GM18507 (cell line): ENCODE measurements at regions not wholly inside any gene's neighbourhood (a gene's known extent, or its start where the extent isn't known, plus 50 kb on each side); places are given as distances from the start of the nearest gene placed in this dataset.

Experiments
- DNase-seq: peaks from one replicate; pipeline ENCODE4 v3.0.0; 2011; ENCODE audit warnings: low read depth; ENCODE audit not compliant: insufficient read length; ENCODE audit errors: extremely low spot score
- FAIRE-seq: peaks from 2 replicates; lab custom pipeline; 2011; peaks lifted over from hg19 to GRCh38; lab: Jason Lieb, UNC

DNA sequence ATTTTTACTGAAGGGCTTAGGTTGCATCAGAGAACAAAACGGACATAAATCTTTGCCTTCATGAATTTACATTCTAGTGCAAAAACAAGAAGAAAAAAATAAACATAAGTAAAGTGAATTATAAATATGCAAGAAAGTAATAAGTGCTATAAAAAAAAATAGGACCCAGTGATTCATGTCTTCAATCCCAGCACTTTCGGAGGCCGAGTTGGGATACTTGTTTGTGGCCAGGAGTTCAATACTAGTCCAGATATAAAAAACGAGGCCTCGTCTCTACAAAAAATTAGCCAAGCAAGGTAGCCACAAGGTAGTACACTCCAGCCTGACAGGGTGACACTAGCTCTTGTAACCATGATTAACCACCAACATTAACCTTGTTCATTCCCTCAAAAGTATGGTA lies 193.5 kb downstream of the SIM1 start:
- DNase-seq (no peak), FAIRE-seq (no peak)

DNA sequence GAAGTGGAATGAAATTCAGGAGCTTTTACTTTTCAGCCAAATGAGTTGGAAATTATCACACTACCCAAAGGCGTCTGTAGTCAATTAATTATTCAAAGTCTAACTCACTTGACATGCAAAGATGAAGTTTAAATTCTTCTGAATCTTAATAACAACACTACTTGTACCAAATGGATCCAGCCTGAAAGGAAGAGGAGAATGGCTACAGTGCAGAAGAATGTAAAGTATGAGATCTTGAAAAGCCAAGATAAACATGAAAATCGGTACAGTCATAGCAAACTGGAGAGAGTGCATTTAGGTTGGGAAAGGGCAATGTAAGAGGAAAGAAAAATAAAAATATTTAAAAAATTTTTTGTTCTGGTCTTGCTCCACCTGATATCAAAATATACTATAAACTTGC lies 195.5 kb downstream of the SIM1 start:
- FAIRE-seq = no peak

DNA sequence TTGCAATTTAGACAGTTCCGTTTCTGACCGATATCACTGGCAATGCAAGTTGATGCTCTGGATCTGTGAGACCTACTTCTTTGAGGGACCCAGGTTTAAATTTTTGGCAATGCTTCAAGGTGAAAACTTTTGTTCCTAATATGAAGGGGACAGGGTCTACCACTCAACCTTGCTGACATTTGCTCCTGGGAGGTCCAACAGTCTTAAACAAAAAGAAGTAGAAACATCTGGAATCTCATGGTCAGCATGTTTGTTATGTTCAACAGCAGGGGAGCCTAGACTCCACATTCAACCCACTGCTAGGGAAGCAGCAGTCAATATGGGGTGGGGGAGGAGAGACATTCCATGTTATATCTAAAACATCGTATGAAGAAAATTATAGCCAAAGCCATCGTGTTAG lies 196.4 kb downstream of the SIM1 start:
- no peak for FAIRE-seq
- DNase-seq = no peak

More for the DNA sequence above, 195.5 kb downstream of the SIM1 start:
- DNase-seq = no peak

DNA sequence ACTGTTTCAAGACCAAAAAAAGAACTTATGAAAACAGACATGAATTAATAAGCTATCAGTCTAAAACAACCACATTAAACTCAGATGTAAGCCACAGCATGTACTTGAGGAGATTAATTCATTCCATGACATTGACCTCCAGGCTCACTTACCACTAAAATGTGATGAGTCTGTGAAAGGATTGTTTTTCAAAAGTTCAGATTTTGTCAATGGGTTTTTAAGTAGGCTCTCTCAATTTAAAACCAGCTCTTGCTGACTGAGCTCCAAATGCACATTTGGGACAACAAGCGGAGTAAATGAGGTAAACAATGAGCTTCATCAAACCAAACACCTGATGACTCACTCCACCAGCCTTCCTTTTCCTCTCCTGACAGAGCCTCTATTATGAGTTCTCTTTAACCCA lies 197.0 kb downstream of the SIM1 start:
- DNase-seq = no peak
- no peak for FAIRE-seq

DNA sequence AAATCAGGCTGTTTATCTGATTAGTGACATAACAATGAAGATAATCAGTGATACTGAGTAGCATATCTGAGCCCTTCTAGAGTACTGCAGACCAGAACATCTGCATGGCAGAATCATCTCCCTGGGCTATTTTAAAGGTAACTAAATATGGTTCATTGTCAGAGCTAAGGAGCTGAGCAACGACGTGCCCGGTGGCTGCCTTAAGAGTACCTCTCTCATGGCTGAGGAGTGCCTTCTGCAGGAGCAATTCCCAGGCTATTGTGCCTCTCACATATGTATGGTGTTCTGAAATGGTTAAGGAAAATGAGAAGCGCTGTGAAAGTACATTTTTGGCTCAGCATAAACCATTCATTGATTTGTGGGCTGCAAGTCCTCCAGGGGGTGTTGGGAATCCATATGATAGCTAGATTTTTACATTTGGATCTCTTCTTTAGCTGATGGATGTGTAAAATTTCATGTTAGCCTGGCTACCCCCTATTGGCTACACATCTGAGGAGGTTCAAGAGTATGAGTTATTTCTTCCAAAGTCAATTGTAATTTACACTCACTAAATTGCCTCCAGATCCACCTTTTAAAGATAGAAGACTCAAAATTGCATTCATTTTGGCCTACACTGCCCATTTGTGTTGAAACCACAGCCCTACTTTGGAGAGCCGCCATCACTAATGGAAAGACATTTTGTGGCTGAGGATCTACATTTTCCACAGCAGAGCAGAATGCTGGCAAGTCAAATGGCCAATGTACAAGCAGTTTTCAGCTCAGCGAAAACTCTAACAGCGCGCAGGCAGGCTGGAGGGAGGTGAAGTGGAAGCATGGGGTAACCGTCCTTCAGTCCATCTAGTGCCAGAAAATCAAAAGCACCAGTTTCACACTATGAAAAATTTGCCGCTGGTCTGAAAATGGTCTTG lies 198.0 kb downstream of the SIM1 start:
- FAIRE-seq = no peak
- DNase-seq = no peak

DNA sequence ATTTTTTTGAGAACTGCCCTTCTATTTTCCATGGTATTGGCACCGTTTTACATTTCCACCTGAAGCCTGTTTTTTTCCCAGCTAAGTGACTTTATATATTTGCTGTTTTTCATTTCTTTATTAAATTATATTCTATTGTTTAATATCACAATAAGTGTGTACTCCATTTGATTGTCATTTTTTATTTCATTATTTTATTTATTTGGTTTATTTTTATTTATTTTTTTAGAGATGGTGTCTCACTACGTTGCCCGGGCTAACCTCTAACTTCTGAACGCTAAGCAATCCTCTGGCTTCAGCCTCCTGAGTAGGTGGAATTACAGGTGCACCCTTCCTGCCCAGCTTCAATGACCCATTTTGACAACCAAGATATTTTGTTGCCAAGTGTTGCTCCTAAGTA lies 202.6 kb downstream of the SIM1 start:
- DNase-seq (no peak), FAIRE-seq (no peak)

DNA sequence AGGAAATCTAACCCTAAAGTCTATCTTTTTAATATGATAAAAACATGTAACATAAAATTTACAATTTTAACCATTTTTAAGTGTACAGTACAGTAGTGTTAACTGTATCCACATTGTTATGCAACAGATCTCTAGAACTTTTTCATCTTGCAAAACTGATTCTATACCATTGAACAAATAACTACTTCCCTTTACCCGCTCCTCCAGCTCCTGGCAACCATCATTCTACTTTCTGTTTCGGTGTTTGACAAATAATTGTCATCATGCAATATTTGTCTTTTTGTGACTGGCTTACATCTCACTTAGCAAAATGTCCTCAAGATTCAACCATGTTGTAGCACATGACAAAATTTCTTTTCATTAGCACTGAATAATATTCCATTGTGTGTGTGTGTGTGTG lies 203.2 kb downstream of the SIM1 start:
- FAIRE-seq (no peak), DNase-seq (no peak)

DNA sequence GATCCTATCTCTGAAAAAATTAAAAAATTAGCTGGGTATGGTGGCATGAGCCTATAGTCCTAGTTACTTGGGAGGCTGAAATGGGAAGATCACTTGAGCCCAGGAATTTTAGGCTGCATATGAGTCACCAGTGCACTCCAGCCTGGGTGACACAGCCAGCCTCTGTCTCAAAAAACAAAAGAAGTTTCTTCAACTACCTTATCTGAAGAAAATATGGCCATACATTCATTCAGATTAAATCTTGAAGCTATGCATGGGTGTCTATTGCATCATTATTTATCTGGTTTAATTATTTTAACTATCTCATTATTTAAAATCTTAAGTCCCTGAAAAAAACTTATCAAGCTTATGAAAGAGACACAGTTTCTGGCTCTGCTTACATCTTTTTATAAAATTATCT lies 204.1 kb downstream of the SIM1 start:
- DNase-seq (no peak), FAIRE-seq (no peak)

DNA sequence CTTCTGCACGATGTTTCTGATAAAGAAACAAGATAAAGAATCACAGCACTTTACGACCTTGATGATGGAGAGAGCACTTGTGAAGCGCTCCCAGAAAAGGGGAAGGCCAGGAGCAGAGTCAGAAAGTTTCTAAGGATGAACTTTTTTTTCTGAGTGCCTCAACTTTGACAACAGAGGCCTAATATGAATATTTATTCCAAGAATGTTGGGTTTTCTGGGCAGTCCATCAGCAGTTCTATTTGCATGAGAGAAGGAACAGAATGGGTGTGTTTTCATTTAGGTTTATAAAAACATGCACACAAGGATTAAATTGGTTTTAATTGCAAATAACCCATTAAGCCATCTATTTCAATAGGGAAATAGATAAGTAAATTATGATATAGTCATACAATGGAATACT lies 204.9 kb downstream of the SIM1 start:
- FAIRE-seq (no peak), DNase-seq (no peak)

DNA sequence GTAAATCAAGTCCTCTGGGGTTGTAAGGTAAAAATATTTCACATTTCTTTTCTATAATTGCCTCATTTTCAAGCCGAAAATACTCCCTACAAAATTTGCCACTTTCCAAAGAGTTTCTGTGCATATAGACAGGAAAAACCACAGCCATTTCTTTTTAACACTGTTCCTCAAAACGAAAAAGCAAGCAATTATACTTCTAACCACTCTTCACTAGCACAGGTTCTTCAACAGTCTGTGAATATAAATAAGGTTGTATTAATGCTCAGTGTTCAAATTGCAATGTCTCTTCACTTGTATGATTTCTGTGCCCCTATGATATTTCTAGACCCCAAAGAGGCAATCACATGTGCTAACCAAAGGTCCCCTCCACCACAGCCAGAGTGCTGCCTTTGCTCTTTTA lies 206.0 kb downstream of the SIM1 start:
- DNase-seq = no peak
- FAIRE-seq = peak; percentile 51

DNA sequence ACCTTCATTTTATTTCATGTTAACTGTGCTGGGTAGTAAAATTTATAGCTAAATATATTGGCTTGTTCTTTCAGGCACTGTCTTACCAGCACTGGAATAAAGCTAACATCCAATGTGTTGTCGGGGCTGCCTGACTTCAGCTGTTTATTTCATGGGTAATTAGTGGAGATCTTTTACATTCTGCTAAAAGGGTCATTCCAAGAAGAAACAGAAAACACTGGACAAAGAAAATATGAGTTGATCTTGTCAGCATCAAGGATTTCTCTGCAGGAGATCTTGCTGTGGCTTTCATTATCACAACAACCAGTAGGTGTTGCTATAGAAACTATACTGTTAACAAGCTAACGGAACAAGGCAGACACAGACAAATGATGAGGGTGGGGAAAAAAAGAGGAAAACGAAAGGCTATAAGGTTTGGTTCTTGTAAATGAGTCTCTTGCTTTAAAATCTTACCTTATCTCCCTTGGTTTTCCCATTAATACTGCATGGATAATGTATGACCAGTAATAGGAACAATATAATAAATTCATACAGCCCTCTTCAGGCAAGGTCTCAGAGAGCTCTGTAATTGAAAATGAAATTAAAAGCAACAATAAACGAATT lies 206.8 kb downstream of the SIM1 start:
- no peak for DNase-seq
- peak; percentile 74 for FAIRE-seq

DNA sequence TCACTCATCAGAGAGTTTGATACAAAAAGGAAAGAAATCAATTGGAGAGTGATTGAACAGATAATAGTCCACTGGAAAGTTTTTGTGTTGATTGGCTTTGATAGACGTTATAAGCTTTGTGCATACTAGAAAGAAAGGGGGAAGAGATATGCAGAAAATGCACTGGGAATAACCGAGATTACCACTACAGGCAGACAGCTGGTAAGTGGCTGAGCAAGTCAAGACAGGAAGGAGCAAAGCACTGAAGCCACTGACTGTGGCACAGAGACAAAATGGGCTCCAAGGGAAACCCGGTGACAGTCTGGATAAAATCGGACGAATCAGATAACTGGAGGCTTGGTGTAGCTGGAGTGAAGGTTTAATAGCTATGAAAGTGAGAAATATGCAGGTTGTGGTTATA lies 209.0 kb downstream of the SIM1 start:
- FAIRE-seq (no peak), DNase-seq (no peak)

DNA sequence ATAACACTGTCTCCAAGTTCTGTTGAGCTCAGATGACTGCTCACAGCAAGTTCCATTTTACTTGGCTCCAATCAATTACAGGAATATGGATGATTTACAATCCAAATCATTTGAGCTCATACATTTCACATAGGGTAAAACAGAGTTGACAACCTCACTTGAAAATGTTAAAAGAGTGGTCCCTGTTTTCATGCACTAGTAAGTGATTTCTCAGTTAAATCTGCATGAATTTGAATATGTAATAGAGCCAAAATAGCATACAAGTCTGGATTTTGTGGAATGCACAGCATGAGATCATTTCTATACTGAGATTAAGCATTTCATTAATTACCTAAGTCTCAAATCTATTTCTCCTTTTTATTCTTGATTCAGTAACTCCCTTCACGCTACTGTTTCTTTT lies 217.6 kb downstream of the SIM1 start:
- FAIRE-seq = no peak
- no peak for DNase-seq

DNA sequence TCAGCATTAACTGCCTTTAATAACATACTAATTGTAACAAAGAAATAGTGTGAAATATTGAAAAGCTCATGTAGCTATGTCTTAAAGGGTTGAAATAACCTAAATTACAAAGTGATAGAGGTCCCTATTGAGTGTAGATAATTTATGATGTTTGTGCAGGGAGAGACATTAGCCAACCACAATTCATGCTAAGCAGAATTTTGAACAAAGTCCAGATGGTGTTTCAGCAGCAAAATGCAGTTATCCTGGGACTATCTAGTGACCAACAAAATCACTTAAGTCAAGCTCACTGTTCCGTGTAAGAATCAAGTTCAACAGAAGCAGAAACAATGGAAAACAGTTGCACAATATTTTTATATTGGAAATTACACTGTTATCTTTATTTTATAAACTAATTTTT lies 218.5 kb downstream of the SIM1 start:
- no peak for DNase-seq
- no peak for FAIRE-seq

DNA sequence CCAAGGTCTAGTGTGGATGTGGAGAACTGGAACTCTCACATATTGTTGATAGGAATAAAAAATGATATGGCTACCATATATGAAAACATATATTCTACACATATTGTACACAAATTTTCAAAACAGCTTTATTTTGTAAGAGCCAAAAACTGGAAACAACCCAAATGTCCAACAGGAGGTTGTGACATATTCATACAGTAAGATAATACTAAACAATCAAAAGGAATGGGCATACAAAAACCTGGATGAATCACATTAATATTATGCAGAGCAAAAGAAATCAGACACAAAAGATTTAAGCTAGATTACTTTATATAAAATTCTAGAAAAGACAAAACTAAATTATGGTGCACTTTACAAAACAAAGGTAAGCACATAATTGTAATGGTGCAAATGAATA lies 223.9 kb downstream of the SIM1 start:
- no peak for DNase-seq
- FAIRE-seq = no peak

DNA sequence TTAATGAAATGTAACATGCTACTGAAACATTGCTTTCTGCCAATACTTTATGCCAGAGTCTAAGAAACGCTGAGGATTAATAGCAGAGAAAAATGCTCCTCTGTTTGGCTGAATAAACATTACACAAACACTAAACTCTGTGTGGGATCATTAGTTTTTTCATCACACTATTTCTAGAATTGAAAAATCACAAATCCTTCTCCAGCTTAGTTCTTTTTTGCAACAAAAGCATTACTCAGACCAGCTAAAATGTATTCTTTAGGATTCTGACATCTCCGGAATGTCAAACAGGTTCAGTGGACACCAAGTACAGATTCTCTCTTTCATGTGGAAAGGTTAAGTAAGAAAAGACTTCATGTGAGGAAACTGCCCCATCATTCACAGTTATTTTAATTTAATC lies 226.9 kb downstream of the SIM1 start:
- DNase-seq (no peak), FAIRE-seq (no peak)

DNA sequence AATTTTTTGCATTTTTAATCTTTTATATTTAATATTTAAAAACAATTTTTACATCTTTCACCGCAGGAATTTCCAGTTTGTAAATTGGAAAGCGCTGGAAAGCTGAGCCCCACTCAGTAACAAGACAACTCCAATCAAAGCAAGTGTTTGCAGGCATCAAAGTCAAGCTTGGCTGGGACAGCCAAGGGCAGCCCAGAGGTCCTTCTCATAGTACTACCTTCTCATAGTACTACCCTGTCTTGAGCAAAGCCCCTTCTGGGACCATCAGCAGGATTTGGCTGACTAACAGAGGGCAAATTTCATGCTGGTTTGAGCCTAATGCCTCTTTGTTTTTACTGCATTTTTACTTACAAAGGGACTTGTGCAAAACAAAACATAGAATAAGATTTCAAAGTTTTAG lies 228.3 kb downstream of the SIM1 start:
- no peak for FAIRE-seq
- no peak for DNase-seq

DNA sequence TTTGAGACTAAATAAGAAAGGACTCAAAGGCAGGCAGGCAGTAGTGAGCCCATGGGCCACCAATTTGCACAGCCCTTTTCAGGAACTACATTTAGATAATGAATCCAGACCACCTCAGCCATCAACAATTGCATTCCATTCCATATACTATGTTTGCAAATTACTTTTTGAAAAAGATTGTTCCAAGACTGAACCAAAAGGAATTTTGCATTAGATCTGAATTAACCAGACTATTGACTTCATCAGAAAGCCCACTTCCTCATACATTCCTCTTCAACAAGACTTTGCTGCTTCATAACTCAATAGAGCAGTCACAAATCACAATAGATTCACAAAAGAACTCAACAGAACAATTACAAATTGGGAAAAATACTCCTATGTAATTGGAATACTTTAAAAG lies 229.1 kb downstream of the SIM1 start:
- no peak for FAIRE-seq
- no peak for DNase-seq

DNA sequence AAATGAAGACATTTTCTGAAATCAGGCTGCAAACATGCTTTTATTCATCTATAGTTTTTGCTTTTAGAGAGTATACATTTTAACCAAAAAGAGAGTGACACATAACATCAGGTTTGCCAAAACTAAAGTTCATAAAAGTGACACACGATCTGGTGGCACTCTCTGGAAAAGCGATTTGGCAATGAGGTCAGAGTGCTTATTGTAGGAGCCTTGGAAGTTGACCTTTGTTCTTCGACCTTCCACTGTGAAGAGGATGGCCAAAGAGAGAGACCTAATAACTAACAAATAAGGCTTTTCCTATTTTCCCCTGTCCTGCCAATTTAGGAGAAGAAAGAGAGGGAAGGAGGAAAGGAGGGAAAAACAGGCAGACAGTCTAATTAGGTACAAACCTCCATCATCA lies 230.1 kb downstream of the SIM1 start:
- FAIRE-seq = no peak
- DNase-seq = no peak

DNA sequence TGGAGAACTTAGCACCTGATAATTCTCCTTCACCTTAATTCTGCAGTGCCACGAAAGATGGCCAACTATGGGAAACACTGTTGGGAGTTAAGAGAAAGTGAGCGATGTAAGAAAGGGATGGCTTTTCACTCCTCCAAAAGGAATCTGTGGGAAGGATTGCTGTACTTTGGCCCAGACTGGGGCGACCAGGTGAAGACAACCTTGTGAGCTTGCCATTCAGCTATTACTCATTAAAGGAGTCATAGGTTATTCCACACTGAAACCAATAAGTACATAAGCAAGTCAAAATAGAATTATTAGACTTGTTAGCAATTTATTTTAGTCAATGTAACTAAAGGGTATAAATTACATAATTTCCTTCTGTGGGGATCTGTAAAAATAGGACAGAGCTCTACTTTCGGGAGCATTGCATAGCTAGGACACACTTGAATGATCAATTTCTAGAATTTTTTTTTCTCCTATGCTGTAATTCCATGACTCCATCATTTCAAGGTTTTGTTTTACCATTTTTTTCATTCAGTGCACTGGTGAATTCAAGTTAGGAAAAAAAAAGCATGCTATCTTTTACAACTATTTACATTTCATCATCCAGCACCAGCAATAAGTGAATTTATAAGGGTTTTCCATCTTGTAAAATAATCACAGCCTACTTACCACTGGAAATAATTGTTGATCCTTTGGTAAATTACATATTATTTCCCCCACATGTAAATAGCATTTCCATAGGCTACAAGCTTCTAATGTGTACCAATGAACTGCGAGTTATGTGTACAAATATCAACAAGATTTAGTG lies 231.7 kb downstream of the SIM1 start:
- DNase-seq = no peak

DNA sequence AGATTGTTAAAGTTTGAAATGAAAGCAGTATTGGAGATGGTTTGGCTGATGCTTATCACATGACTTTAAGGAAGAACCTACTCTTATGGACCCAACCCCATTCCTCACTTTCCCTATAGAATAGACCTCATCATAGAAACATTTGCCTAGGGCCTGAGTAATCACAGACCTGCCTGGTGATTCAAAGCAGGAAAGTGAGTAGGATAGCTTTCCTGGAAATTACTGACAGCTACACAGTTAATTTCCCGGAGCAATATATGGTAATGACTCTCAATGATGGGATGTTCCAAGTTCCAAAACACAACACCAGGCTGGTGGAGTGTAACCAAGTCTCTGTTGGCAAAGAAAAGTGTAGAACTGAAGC lies 233.8 kb downstream of the SIM1 start:
- FAIRE-seq (no peak), DNase-seq (no peak)

More for the DNA sequence above, 231.7 kb downstream of the SIM1 start:
- FAIRE-seq = no peak
